HG03521 (cell line): ENCODE measurements at regions not wholly inside any gene's neighbourhood (a gene's known extent, or its start where the extent isn't known, plus 50 kb on each side); places are given as distances from the start of the nearest gene placed in this dataset.

Experiments used
- ATAC-seq: cut with Tn5 transposase; IDR thresholded peaks from one replicate; pipeline ENCODE4 v1.9.1; 2021; ENCODE audit warnings: mild to moderate bottlenecking, moderate library complexity; ENCODE audit not compliant: unreplicated experiment

DNA sequence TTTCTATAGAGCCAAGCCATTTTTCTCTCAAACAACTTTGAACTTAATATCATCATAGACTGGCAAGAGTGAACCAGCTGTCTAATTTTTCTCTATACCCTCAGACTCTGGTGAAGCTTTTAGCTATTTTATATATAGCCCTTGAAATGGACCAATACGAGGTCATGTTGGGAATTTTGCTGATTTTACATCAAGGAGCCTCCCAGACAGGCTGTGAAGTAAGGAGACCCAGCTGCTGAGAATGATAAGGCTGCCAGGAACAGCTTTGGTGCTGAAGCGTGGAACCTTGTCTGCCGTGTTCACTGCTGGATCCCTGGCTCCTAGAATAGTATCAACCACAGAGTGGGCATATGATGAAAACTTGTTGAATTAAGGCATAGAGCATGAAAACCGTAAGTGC, 326.2 kb upstream of the NAV3 start:
- ATAC-seq, result no peak

DNA sequence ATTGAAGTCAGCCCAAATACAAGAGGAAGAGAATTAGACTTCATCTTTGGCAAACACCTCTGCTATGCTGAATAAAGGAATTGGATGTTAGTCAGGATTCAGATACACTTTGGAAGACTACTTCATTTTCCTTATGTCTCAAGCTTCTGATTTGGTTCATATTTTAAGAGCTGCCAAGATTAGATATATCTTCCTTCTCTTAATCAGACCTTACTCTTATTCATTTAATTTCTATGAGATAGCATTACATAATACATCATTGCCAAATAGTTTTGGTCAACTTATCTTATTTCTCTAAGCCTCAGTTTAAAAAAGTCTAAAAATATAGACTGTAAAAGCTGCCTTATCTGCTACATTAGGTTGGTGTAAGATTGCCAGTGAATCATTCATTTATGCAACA, 330.6 kb upstream of the NAV3 start:
- ATAC-seq, result no peak

DNA sequence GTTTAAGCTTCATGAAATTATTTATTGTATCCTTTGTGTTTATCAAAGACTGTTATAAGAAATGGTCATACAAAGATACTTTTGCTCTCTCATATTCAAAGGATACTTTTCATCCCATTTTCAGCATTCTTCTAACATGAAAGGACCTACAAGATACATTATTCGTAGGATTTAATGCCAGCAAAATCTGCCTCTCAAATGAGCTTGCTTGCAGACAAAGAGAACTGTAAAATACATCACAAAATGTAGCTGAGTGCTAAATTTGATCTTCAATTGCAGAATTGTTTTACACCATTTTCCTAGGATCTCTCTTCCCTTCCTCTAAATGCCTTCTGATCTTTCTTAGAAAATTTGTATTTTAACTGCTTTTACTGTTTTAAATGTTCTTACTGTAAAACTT, 333.0 kb upstream of the NAV3 start:
- no peak for ATAC-seq

- ATAC-seq, result no peak
Observed at GRCh38 chr12:77496714-77497113, 334.0 kb upstream of the NAV3 start.

GRCh38 chr12:77494296-77494695, 336.4 kb upstream of the NAV3 start:
- no peak for ATAC-seq

DNA sequence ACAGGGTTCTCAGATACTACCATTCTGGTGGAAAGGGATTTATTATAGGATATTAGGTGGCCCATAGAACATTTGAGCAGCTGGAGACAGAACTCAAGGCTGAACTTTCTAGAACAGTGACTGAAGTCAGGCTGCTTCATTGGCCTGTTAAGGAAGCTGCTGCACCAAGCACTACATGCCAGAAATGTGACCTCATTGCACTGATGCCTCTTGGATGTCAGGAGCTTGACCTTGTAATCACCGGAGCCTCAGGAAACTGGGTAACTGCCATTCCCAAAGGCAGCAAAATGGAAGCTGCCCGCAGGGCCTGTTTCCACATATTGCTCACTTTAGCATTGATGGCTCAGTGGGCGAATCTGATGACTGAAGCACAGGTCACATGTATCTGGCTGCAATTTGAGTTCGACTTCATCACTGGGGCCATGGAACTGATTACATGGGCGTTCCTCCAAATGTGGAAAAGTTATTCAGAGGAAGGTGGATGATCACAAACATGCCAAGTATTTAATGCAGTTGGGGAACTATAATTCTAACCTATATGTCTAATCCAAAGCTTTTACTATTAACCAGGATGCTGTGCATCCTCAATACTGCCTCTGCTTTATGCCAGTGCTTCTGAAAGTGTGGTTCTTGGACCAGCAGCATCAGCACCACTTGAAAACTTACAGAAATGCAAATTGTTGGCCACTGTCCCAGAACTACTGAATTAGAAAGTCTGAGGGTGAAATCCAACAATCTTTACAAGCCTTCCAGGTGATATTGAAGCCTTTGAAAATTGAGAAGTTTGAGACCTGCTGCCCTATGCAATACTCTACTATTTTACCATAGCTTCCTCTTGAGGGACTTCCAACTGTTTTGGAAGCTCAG, 337.2 kb upstream of the NAV3 start:
- no peak for ATAC-seq

GRCh38 chr12:77492536-77492935, 338.2 kb upstream of the NAV3 start:
- ATAC-seq, result no peak

DNA sequence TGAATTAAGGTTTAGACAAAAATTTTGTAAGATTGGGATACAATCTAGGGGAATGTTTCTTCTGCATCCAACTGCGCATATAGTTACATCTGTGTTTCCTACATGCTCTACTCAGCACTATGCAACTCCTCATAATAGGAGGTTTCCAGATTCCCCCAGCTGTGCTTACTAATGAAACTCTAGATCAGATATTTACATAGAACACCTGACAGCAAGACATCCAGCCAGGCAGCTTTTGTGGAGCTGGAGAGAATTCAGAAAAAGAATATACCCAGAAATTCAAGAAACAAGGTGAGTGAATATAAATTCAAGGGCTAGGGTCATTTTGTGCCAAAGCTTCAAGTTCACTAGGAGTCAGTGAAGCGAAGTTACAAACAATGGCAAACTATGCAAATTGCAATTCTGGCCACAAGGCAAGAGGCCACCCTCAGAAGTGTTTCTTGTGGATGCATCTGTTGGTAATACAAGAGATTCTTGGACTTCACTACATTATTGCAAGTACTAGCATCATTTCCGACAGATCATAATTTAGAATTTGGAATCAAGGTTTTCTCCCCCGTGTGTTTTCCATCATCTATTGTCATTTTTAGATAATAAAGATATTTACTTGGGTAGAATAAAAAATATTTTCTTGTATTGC, 341.2 kb upstream of the NAV3 start:
- no peak for ATAC-seq

DNA sequence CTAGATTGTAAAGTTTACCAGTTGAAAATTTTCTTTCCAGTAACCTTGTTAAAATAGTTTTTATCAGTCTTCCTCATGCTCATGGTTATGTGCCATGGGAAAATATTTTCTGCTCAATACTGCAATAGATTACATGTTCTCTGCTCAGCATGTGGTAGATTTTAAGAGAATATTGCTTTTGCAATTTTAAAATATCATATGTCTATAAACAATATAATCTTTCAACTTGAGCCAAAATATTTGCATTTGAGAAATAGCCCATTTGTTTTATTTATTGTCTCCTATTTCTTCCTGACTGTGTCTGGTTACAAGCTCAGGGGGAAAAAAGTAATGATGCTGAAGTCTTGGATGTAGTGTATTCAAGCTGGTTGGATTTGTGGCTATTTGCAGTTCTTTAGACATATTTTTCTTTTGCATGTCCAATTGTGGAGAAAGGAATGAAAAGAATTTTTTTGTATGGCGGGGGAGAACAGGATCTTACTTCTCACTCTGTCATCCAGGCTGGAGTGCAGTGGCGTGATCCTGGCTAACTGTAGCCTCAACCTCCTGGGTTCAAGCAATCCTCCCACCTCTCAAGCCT, 342.6 kb upstream of the NAV3 start:
- no peak for ATAC-seq

GRCh38 chr12:77486872-77487271, 343.8 kb upstream of the NAV3 start:
- ATAC-seq, result no peak

DNA sequence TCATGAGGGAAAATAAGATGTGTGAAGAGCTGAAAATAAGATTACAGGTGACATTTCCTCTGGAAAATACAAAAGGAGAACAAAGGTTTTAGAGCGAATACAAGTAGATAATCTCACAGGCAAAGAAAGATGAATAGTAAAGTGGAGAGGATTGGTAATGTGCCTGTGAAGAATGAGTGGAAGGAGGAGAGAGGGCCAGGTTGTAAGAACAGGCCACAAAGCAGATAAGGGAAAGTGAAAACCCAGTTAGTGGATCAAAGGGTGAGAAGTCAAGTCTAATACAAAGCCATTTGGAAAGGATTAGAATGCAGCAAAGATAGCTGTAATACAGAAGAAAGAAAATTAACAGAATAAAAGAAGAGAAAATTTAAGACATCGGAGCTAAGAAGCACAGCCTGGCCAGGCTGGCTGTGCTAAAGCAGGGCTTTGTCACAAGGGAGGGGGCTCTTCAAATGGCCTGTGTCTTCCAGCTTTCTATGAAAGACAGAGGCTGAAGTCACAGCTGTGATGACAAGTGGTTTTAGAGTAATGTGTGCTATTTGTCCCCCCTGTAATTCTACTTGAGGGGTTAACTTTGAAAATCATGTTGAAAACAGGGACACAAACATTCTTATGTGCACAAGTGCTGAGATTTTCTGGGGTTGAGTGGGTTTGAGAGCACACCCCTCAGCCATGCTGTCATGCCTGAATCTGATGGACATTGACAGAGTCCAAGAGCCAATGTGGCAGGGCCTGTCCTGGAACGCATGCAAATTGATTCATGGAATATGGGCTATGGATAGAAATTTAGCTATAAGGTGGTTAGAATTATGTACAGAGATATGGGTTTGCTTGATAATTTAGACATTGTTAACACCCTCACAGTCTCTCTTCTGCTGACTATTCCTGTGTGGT, 344.5 kb upstream of the NAV3 start:
- ATAC-seq, result no peak

DNA sequence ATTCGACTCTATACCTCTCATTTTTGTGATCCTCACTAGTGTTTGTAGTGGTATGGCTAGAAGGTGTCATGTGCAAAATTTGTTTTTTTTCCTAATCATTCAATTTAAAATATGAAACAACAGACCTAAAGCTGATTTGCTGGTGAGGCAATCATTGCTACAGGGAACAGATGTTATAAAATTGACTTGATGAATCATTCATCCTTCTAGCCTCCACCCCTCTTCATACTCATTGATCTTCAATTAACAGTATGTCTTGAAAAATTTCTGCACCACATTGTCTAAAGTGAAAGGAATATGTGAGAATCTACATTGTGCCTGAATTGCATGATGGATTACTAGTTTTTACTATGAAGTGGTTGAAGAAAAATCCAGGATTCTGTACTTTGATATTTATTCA, 349.0 kb upstream of the NAV3 start:
- no peak for ATAC-seq

- no peak for ATAC-seq
Observed at GRCh38 chr12:77477907-77478533, 352.7 kb upstream of the NAV3 start.

DNA sequence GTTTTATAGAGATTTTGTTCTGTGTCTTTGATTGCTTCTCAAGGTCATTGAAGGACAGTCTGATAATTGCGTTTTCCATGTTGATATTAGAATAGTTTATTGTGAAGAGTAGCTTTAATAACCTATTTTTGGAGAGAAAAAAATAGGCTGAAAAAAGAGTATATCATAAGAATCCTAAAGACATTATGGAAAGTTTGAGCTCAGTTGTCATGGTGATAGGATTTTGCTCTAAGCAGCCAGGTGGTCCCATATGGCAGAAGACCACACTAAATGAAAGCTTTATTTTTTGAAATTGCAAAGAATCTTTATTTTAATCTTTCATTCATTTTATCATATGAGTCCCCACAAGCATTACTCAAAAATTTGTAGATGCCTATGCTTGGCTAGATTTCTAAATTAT, 358.9 kb upstream of the NAV3 start:
- no peak for ATAC-seq

DNA sequence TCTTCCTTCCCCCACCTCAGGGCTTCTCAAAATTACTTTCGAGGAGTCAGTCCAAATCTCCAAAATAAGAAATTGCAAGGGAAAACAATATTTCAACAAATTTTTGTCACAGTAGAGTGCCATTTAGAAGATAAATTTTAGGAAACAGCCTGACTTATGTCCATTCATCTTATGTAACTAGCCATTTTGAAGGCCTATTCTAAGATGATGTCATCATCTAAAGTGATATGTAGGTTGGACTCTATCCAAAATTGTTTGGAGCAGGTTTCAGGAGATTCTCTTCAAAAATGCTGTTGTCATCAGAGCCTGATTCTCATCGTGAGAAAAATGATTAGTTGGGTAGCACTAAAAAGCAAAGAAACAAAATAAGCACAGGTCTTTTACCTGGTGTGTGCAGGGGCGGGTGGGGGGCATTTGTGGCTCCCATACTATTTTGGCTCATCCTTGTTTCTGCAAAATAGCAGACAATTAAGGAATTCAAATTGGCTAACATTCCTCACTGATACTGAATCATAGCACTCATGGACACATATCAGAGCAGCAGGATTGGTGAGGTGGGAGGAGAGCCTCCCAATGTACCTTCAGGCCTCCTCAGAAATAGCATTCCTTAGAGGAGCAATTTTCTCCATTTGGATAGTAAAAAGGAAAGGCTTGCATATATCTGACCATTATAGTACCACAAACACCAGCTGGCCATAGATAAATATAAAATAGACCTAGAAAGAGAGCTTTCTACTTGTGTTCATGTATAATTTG, 360.9 kb upstream of the NAV3 start:
- no peak for ATAC-seq

DNA sequence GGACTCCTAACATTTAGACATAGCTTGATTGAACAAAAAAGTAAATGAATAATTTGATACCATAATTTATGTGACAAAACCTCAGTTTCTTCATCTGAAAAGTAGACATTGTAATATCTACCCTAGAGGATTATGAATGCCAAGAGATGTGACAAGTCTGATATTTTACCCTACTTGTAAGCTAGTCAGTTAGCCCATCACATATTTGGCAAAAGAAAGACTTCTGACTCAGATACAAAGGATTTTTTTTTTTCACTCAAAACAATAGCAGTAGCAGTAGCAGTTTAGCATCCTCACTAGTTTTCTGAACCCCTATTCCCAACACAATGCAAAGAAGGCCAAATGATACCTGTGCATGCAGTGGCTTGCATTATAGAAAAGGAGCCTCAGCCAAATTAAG, 377.3 kb upstream of the E2F7 start:
- no peak for ATAC-seq

GRCh38 chr12:77439749-77440148, 374.4 kb upstream of the E2F7 start:
- no peak for ATAC-seq

- no peak for ATAC-seq
Observed at GRCh38 chr12:77438644-77439043, 373.3 kb upstream of the E2F7 start.

- ATAC-seq, result no peak
Observed at GRCh38 chr12:77437206-77437605, 371.8 kb upstream of the E2F7 start.
